OCI-LY1 (cell line): ENCODE measurements at regions not wholly inside any gene's neighbourhood (a gene's known extent, or its start where the extent isn't known, plus 50 kb on each side); places are given as distances from the start of the nearest gene placed in this dataset.

ENCODE experiments used
- H2AFZ ChIP-seq: fragments of 200-600 bp; sonication (generic), shearing (Covaris generic); 2 replicates; pipeline ENCODE4 v1.6.0; 2014; ENCODE audit warnings: antibody characterized with exemption, mild to moderate bottlenecking, low read length
- H3F3A ChIP-seq: fragments of 200-600 bp; sonication (generic), shearing (Covaris generic); 2 replicates; pipeline ENCODE4 v1.6.0; 2014; ENCODE audit warnings: mild to moderate bottlenecking, antibody characterized with exemption, low read length, moderate library complexity; ENCODE audit not compliant: insufficient read depth
- H3K27ac ChIP-seq: fragments of 200-600 bp; sonication (generic); 2 replicates; pipeline ENCODE4 v1.5.1; 2014; ENCODE audit warnings: low read length, mixed run types, mild to moderate bottlenecking, low read depth; ENCODE audit not compliant: poor library complexity, severe bottlenecking
- H3K27me3 ChIP-seq: fragments of 200-600 bp; sonication (generic); 2 replicates; pipeline ENCODE4 v1.6.0; 2014; ENCODE audit warnings: antibody characterized with exemption, mild to moderate bottlenecking, low read length, moderate library complexity; ENCODE audit not compliant: insufficient read depth
- H3K36me3 ChIP-seq: fragments of 200-600 bp; sonication (generic); 2 replicates; pipeline ENCODE4 v1.6.1; 2014; ENCODE audit warnings: mild to moderate bottlenecking, antibody characterized with exemption, low read length, moderate library complexity, mixed read lengths; ENCODE audit not compliant: insufficient read depth
- H3K4me1 ChIP-seq: fragments of 200-600 bp; sonication (generic); 2 replicates; pipeline ENCODE4 v1.5.1; 2014; ENCODE audit warnings: mild to moderate bottlenecking, low read length, moderate library complexity; ENCODE audit not compliant: insufficient read depth, severe bottlenecking
- H3K4me2 ChIP-seq: fragments of 200-600 bp; sonication (generic), shearing (Covaris generic); 2 replicates; pipeline ENCODE4 v1.6.1; 2014; ENCODE audit warnings: low read length
- H3K4me3 ChIP-seq: fragments of 200-600 bp; sonication (generic); 2 replicates; pipeline ENCODE4 v1.5.1; 2014; ENCODE audit warnings: low read length, low read depth, mild to moderate bottlenecking, mixed read lengths; ENCODE audit not compliant: poor library complexity, severe bottlenecking
- H3K79me2 ChIP-seq: fragments of 200-600 bp; shearing (Covaris generic); 2 replicates; pipeline ENCODE4 v1.6.1; 2016; ENCODE audit warnings: mixed run types, low read length, mixed read lengths; ENCODE audit not compliant: insufficient read depth
- H3K9ac ChIP-seq: fragments of 200-600 bp; sonication (generic), shearing (Covaris generic); 2 replicates; pipeline ENCODE4 v1.6.1; 2014; ENCODE audit warnings: mild to moderate bottlenecking, low read length, mixed read lengths
- H3K9me2 ChIP-seq: fragments of 200-600 bp; sonication (generic), shearing (Covaris generic); 2 replicates; pipeline ENCODE4 v1.6.1; 2014; ENCODE audit warnings: low read depth, mild to moderate bottlenecking, low read length, mixed read lengths
- H3K9me3 ChIP-seq: fragments of 200-600 bp; shearing (Covaris generic); 2 replicates; pipeline ENCODE4 v1.6.1; 2014; ENCODE audit warnings: low read length, mixed read lengths
- H4K20me1 ChIP-seq: fragments of 200-600 bp; sonication (generic), shearing (Covaris generic); 2 replicates; pipeline ENCODE4 v1.6.0; 2016; ENCODE audit warnings: mild to moderate bottlenecking, low read length; ENCODE audit not compliant: insufficient read depth
- EZH2 ChIP-seq: fragments of 200-600 bp; sonication (generic), shearing (Covaris generic); IDR thresholded peaks from 2 replicates; pipeline ENCODE4 v1.8.0; 2017; ENCODE audit warnings: borderline replicate concordance, mixed run types, mild to moderate bottlenecking, antibody characterized with exemption, low read length, moderate library complexity, mixed read lengths
- TF ChIP-seq, protein P1 (sequence below): fragments of 200-600 bp; sonication (generic), shearing (Covaris generic); IDR thresholded peaks from 2 replicates; pipeline ENCODE4 v1.5.1; 2017; ENCODE audit warnings: mild to moderate bottlenecking, antibody characterized with exemption, low read length, moderate library complexity, mixed read lengths

DNA sequence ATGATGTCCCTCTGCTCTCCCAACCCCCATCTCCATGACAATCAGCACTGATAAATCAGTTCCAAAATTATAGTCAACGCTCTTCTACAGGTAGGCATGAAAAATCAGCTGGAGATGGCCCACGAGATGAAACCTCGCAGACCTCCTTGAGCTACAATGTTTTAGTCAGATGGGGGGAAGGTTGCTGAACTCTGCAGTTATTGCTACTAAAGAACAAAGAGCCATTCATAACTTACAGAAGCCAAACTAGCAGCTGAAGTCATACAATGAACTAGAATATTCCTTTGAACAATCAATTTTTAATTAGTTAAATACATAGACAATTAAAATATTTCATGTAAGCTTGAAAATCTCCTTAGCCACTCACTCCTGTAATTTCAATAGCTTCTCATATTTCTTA, 179.2 kb downstream of the NHLRC3 start:
- Histone ChIP-seq H3K4me3 (no peak overlapping the region), H3K4me1 (no peaks in the 10 kb centered on the region), H3K9ac (no peak overlapping the region), H3K4me2 (no peak overlapping the region), H2AFZ (no peak overlapping the region), H3K36me3 (no peaks in the 10 kb centered on the region), H3K27me3 (no peaks in the 10 kb centered on the region), H3K79me2 (no peaks in the 10 kb centered on the region), H3F3A (no peaks in the 10 kb centered on the region), H3K27ac (no peak overlapping the region), H3K9me2 (no peaks in the 10 kb centered on the region), H4K20me1 (no peaks in the 10 kb centered on the region), H3K9me3 (peaks cover 6% of the 10 kb centered on the region; the same call in 1 of the 2 replicates)
- TF ChIP-seq, protein P1, sequence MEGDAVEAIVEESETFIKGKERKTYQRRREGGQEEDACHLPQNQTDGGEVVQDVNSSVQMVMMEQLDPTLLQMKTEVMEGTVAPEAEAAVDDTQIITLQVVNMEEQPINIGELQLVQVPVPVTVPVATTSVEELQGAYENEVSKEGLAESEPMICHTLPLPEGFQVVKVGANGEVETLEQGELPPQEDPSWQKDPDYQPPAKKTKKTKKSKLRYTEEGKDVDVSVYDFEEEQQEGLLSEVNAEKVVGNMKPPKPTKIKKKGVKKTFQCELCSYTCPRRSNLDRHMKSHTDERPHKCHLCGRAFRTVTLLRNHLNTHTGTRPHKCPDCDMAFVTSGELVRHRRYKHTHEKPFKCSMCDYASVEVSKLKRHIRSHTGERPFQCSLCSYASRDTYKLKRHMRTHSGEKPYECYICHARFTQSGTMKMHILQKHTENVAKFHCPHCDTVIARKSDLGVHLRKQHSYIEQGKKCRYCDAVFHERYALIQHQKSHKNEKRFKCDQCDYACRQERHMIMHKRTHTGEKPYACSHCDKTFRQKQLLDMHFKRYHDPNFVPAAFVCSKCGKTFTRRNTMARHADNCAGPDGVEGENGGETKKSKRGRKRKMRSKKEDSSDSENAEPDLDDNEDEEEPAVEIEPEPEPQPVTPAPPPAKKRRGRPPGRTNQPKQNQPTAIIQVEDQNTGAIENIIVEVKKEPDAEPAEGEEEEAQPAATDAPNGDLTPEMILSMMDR = no peak
- no peak for TF ChIP-seq EZH2

DNA sequence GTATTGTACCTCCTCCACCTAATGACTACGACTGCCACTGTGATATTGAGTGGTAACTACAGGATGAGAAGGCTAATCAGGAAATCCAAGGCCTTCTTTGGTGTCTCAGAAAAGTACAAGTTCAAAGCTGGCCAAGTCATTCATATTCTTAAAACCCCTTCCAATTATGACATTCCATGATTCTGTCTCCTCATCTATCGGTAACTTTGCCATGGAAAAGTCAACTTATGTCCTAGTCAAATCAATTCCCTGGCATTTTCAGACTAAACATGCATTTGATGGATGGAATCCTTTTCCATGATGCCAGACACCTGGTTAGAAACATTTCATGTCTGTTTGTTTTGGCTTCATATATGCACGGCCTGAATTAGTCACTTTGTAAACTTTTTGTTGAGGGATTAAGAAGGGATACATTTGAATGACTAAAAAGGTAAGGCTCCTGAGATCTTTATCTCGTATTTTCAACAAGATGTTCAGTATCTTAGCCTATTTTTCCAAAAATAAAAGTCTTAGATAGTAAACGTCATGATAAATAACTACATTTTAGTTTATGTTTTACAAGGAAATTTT, 186.5 kb downstream of the NHLRC3 start:
- Histone ChIP-seq H3K27me3 (no peaks in the 10 kb centered on the region; the same call in 1 of the 2 replicates), H2AFZ (no peak overlapping the region), H3K4me2 (no peak overlapping the region), H3K27ac (no peak overlapping the region), H3K9ac (no peak overlapping the region), H3K9me2 (no peaks in the 10 kb centered on the region), H4K20me1 (no peaks in the 10 kb centered on the region), H3F3A (no peaks in the 10 kb centered on the region), H3K4me1 (no peaks in the 10 kb centered on the region), H3K4me3 (no peak overlapping the region), H3K36me3 (no peaks in the 10 kb centered on the region), H3K79me2 (no peaks in the 10 kb centered on the region), H3K9me3 (peaks cover 6% of the 10 kb centered on the region; the same call in 1 of the 2 replicates)
- TF ChIP-seq, protein P1 = no peak
- no peak for TF ChIP-seq EZH2

DNA sequence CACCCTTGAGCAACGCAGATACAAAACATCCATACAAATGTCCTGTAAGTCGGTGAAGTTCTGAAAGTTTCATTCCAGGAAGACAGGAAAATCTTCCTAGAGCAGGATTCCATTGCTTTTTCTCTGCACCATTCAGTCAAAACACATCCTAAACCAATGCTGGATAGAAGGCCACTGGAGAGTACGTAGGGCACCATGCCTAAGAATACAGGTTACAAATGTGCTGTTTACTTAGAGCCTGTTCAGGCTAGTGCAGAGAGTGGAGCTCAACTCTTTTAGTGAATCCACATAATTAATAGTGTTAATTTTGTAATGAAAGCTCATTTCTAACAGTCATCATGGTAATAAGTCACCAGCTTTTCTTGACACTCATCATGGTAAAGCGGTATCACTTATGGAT, 187.6 kb downstream of the NHLRC3 start:
- H2AFZ ChIP-seq = no peak overlapping the region

More for the DNA sequence above, 187.6 kb downstream of the NHLRC3 start:
- no peaks in the 10 kb centered on the region for H3F3A ChIP-seq
- H3K79me2 ChIP-seq = no peaks in the 10 kb centered on the region
- H3K27ac ChIP-seq = no peak overlapping the region
- no peak overlapping the region for H3K9ac ChIP-seq
- no peaks in the 10 kb centered on the region for H3K9me3 ChIP-seq
- H4K20me1 ChIP-seq = no peaks in the 10 kb centered on the region
- H3K4me3 ChIP-seq = no peak overlapping the region
- TF ChIP-seq, protein P1 = no peak
- no peak for TF ChIP-seq EZH2
- no peak overlapping the region for H3K4me2 ChIP-seq
- H3K9me2 ChIP-seq = no peaks in the 10 kb centered on the region
- H3K4me1 ChIP-seq = no peaks in the 10 kb centered on the region
- no peaks in the 10 kb centered on the region for H3K36me3 ChIP-seq
- no peaks in the 10 kb centered on the region; the same call in 1 of the 2 replicates for H3K27me3 ChIP-seq
